GM21360 (cell line): ENCODE measurements at regions not wholly inside any gene's neighbourhood (a gene's known extent, or its start where the extent isn't known, plus 50 kb on each side); places are given as distances from the start of the nearest gene placed in this dataset.
"Not testable (repeated sequence)": the region's sequence is repeated elsewhere in the genome, so short reads cannot be mapped to it uniquely, and the experiment has no call there.

Experiments
- ATAC-seq: cut with Tn5 transposase; IDR thresholded peaks from one replicate; pipeline ENCODE4 v1.9.1; 2021; ENCODE audit warnings: mild to moderate bottlenecking, moderate library complexity; ENCODE audit not compliant: unreplicated experiment

- no peak for ATAC-seq
Measured at GRCh38 chr22:25281675-25282345, 62.4 kb downstream of the CRYBB2 start.

- no peak for ATAC-seq
Measured at GRCh38 chr22:25282346-25282670, 62.9 kb downstream of the CRYBB2 start.

DNA sequence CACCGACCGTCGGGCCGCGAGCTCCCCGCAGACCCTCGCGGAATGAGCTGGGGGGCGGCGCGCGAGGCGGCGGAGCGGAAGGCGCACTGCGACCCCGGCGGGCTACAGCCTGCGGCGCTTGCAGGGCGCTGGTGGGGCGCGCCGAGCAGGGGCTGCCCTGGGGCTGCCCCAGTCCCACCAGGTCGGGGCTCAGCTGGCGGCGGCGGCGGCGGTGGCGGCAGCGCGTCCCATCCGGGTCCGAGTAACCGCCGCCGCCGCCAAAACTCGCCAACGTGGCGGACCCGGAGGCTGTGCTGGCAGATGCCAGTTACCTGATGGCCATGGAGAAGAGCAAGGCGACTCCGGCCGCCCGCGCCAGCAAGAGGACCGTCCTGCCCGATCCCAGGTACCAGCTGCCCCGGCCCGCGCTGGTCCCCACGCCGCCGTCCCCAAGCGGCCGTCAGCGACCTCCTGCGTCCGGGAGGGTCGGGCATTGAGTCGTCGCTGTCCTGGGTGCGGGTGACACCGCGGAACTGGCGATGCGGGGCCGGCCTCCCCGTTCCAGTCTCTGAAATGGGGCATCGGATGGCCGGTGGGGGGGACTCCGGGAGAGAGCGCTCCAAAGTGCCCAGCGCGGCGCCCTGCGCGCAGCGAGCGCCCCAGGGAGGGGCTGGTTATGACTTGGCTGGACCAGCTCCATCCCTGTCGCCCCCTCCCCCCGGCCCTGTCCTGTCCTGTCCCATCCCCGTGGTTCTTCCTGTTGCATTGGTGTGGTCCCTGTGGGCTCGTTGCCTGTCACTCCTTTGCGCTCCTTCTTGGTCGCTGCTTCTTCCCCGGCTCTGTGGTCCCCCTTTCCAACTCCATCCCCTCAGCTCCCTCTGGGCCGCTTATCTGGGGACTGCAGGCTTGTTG lies 63.5 kb downstream of the CRYBB2 start:
- no peak for ATAC-seq

DNA sequence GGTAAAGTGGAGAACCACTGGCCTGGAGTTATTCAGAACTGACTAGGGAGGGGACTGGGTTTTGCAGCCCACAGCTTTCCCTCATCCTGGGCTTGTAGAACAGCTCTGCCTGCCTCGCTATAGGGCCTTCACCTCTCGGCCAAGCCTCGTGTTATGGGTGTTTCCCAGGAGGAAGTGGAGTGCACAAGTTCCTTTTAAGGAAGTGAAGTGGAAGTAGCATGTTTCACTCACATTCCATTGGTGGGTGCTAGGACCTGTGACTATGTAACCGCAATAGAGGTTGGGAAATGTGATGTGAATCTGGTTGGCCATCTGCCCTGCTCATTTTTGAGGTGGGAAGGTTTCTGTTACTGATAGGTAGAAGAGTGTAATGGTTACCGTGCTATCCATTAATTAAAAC lies 69.0 kb downstream of the CRYBB2 start:
- ATAC-seq, result not testable (repeated sequence)

DNA sequence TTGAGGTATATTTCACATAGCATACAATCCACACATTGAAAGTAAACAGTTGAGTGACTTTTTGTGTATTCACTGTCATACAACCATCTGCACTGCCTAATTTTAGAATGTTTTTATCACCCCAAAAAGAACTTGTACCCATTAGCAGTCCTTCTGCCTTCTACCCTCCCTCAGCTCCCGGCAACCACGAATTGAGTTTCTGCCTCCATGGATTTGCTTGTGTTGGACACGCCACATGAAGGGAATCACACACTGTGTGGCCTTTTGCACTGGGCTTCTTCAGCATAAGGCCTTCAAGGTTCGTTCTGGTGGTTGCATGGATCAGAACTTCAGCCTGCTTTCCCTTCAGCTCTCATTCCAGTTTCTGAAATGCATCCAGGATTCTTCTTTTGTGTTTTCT lies 82.5 kb downstream of the CRYBB2 start:
- ATAC-seq, result not testable (repeated sequence)

DNA sequence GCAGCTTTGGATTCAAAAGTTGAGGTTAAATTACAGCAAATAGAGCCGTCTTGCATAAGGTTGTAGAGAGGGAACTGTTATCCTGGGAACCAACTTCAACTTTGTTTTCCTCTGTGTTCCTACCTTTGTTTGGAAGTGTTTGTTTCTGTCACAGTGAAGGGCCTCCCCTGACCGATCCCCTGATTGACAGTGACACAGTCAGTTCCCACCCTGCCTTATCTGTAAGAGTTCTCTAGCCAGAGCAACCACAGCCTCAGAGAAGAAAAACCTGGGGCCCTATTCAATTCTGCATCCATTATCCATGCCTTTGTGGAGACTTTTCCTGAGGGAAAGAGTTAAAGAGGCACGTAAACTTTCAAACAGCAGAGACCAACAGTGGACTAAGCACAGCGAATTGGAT lies 90.1 kb downstream of the CRYBB2 start:
- not testable (repeated sequence) for ATAC-seq

DNA sequence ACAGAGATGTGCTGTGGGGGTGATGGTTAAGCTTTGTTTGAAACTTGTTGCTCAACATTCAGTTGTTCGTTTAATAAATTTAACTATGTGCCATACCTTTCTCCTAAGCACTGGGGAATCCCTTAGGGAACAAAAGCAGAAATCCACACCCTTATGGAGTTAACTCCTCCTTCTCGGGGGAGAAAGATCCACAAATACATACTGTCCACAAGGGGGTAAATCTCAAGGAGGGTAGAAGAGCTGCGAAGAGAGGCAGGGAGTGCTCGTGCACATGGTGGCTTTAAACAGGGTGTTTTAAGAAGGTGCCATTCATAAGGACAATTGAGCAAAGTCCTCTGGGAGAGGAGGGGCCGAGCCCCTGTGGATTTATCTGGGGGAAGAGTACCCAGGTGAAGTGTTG lies 92.5 kb downstream of the CRYBB2 start:
- ATAC-seq, result not testable (repeated sequence)

- no peak for ATAC-seq
Measured at GRCh38 chr22:25318081-25318823, 98.8 kb downstream of the CRYBB2 start.

DNA sequence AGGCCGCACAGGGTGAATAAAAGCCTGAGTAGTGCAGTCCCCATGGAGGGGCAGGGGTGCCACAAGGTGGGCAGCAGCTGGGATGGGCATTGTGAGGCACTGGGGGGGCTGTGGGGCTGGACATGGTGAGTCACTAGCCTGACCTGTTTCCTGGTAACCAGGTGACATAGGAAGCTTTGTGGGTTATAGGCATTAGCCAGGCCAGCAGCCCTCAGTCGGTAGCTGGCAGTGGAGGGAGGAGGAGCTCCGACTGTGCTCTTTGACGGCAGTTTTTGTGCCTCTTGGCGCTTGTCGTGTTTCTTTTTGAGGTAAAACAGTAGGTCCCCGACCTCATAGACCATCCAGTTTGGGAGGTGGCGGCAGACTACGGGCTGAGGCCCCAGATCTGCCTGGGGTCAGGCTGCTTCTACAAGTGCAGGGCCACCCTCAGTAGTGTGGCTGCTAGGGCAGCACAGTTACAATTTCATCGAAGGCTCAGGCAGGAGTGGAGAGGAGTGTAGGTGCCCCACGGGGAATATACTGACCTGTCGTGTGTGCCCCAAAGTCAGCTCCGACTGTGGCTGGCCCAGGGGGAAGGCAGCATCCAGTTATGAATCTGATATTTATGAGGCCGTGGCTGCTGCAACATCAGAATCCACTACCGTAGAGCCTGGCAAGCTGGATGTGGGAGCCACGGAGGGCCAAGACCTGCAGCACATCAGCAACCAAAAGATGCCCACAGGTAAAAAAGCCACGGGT lies 107.7 kb downstream of the CRYBB2 start:
- no peak for ATAC-seq

DNA sequence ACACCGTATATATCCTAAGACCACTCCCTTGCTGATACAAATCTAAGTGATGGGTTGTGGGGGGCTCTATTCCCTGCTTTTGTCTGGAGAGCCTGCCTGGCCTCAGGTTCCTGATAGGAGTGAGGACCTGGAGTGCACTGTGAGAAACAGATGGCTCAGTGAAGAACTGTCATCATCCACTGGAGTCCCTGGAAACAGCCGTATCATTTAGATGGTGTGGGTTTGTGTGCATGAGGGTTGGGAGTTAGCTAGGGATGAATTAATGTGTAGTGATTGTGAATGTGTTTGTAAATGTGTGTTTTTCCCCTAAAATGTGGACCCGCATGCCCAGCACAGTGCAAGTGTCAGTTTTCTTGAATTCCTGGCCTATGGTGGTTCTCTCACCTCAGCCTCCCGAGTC lies 111.6 kb downstream of the CRYBB2 start:
- no peak for ATAC-seq

DNA sequence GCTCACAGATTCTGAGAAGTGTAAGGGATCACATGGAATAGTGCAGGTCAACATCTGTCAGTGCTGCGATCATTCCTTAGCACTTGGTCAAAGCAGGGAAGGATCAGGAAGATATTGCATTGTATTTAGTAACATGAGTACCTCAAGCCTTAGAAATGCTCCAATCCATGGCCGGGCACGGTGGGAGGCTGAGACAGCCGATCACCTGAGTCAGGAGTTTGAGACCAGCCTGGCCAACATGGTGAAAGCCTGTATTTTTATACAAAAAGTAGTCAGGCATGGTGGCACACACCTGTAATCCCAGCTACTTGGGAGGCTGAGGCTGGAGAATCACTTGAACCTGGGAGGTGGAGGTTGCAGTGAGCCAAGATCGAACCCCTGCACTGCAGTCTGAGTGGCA lies 112.5 kb downstream of the CRYBB2 start:
- not testable (repeated sequence) for ATAC-seq

DNA sequence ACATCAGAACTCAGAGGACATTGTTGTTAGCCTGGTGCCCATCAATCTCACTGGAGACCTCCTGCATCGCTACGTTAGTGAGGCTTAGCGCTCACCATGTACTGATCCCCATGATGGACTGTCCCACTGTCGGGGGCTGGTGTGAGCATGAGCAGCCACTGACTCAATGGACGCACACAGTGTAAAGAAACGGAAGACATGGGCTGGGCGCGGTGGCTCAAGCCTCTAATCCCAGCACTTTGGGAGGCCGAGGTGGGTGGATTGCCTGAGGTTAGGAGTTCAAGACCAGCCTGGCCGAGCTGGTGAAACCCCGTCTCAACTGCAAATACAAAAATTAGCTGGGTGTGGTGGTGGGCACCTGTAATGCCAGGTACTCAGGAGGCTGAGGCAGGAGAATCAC lies 112.9 kb downstream of the CRYBB2 start:
- ATAC-seq, result no peak

DNA sequence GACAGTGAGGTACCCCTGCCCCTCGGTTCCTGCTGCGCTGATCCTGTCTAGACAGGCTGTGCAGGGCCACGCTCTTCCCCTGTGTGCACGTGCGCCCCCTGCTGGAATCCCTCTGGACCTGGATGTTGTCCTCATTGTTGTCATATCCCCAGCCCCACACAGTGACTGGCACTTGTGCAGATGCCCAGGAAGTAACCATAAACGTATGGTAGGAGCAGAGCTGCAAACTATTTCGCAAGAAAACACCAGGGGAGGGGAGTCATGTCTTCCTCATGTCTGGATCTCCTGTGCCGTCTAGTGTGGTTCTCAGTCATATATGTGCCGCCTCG lies 114.7 kb downstream of the CRYBB2 start:
- no peak for ATAC-seq

DNA sequence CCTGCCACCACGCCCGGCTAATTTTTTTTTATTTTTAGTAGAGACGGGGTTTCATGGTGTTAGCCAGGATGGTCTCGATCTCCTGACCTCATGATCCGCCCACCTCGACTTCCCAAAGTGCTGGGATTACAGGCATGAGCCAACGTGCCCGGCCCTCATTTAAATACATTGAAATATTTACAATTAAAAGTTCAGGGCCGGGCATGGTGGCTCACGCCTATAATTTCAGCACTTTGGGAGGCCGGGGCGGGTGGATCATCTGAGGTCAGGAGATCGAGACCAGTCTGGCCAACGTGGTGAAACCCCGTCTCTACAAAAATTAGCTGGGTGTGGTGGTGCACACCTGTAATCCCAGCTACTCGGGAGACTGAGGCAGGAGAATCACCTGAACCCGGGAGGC lies 115.2 kb downstream of the CRYBB2 start:
- ATAC-seq, result not testable (repeated sequence)

DNA sequence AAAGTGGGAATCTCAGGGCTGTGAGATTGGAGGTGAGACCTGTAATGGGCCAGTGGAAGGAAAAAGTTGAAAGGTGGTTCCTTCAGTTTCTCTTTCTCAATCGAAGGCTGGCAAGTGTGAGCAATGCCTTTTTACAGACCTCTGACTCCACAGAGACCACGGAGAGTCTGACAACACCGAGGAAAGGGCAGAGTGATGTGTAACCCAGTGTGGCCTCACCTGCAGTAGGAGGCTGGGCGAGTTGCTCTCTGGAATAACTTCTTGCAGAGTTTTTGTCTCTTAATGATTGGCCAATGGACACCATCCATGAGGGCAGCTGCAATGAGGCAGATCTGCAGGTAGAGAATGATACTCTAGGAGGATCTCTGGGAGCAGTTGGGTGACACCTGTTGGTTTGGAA lies 115.8 kb downstream of the CRYBB2 start:
- ATAC-seq, result not testable (repeated sequence)

DNA sequence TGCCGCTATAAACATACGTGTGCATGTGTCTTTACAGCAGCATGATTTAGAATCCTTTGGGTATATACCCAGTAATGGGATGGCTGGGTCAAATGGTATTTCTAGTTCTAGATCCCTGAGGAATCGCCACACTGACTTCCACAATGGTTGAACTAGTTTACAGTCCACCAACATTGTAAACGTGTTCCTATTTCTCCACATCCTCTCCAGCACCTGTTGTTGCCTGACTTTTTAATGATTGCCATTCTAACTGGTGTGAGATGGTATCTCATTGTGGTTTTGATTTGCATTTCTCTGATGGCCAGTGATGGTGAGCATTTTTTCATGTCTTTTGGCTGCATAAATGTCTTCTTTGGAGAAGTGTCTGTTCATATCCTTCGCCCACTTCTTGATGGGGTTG lies 121.1 kb downstream of the CRYBB2 start:
- ATAC-seq, result not testable (repeated sequence)

DNA sequence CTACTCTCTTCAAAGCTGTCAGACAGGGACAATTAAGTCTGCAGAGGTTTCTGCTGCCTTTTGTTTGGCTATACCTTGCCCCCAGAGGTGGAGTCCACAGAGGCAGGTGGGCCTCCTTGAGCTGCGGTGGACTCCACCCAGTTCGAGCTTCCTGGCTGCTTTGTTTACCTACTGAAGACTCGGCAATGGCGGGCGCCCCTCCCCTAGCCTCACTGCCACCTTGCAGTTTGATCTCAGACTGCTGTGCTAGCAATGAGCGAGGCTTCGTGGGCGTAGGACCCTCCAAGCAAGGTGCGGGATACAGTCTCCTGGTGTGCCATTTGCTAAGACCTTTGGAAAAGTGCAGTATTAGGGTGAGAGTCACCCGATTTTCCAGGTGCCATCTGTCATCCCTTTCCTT lies 124.9 kb downstream of the CRYBB2 start:
- ATAC-seq, result not testable (repeated sequence)

DNA sequence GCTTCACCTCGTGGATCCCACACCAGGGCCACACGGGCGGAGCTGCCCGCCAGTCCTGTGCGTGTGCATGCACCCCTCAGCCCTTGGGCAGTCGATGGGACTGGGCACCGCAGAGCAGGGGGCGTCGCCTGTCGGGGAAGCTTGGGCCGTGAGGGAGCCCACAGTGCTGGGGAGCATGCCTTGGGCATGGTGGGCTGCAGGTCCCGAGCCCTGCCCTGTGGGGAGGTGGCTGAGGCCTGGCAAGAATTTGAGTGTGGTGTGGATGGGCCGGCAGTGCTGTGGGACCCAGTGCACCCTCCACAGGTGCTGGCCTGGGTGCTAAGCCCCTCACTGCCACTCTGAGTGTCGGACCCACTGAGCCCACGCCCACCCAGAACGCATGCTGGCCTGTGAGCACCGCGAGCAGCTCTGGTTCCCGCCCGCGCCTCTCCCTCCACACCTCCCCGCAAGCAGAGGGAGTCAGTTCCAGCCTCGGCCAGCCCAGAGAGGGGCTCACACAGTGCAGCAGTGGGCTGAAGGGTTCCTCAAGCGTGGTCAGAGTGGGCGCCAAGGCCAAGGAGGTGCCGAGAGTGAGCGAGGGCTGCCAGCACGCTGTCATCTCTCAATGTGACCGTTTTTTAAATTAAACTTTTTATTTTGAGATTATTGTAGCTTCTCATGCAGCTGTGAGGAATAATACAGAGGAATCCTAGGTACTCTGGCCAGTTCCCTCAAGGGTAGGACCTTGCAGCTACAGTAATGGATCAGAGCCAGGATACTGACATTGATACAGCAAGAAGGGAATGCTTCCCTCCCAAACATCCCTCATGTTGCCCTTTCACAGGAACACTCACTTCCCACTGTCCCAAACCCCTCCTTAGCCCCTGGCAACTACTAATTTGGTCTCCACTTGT lies 127.7 kb downstream of the CRYBB2 start:
- no peak for ATAC-seq

DNA sequence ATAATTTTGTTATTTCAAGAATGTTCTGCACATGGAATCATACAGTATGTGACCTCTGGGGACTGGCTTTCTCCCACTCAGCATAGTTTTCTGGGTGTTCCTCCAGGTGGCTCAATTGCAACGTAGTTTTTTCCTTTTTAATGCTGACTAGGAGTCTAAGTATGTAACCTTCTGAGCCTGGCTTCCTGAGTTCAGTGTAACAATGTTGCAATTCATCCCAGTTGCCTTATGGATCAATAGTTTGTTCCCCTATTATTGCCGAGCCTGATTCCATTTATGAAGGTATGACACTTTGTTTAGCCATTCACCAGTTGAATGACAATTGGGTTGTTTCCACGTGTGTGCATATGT lies 128.3 kb downstream of the CRYBB2 start:
- no peak for ATAC-seq

DNA sequence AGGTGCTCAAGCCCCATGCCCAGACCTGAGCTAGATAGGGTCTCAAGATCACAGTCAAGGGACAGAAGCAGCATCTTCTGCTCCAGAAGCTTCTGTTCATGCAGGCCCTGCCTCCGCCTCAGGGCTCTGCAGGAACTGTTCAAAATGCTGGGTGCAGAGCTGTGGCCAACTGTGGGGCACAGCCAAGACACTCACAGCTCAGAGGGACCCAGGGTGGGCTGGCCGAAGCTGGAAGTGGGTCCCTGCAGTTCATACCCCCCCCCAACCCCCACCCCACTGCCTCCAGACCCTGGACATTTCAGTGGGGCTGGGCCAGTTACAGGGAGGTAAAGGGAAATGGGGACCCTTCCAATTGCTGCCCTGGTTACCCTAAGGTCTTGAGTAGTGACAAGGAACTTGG lies 129.0 kb downstream of the CRYBB2 start:
- ATAC-seq, result no peak
